ENCODE measurements at regions not wholly inside any gene's neighbourhood (a gene's known extent, or its start where the extent isn't known, plus 50 kb on each side); places are given as distances from the start of the nearest gene placed in this dataset.

GRCh38 chr10:130351466-130352290 lies 215.5 kb downstream of the GLRX3 start:
- ChIA-PET POLR2A (ENCODE audit: low non-redundant PET) (no interaction called here), CTCF (no interaction called here)
- intact Hi-C loops (cut with micrococcal nuclease; ENCODE audit: unreplicated experiment), result no loop called here
- Histone ChIP-seq H3K9me3 (ENCODE audit: low read depth, low read length, poor library complexity, severe bottlenecking) (no peaks in the 10 kb centered on the region), H3K27me3 (replicated peaks; ENCODE audit: insufficient read depth, low read depth, low read length, poor library complexity) (no peaks in the 10 kb centered on the region), H3K27ac (ENCODE audit: low read depth, low read length, poor library complexity, severe bottlenecking) (no peak overlapping the region), H3K4me1 (ENCODE audit: insufficient read depth, low read length, poor library complexity, severe bottlenecking) (no peaks in the 10 kb centered on the region), H3K36me3 (ENCODE audit: insufficient read depth, low read length, poor library complexity, severe bottlenecking) (no peaks in the 10 kb centered on the region), H3K4me3 (ENCODE audit: low read depth, low read length, poor library complexity, severe bottlenecking) (no peak overlapping the region)
- no TSS peak for BruUV-seq (replicated peaks)
- no peak for DNase-seq (ENCODE audit: low spot score)
- TF ChIP-seq EZH2 (IDR thresholded peaks at IDR 0.05; ENCODE audit: borderline replicate concordance, low read depth, low read length, poor library complexity, severe bottlenecking) (no peak), CTCF (conservative IDR thresholded peaks at IDR 0.05; ENCODE audit: low read depth, low read length) (no peak)

- Histone ChIP-seq H3K27ac (ENCODE audit: low read depth, low read length, poor library complexity, severe bottlenecking) (no peak overlapping the region), H3K27me3 (replicated peaks; ENCODE audit: insufficient read depth, low read depth, low read length, poor library complexity) (no peaks in the 10 kb centered on the region), H3K4me3 (ENCODE audit: low read depth, low read length, poor library complexity, severe bottlenecking) (no peak overlapping the region), H3K9me3 (ENCODE audit: low read depth, low read length, poor library complexity, severe bottlenecking) (no peaks in the 10 kb centered on the region), H3K36me3 (ENCODE audit: insufficient read depth, low read length, poor library complexity, severe bottlenecking) (no peaks in the 10 kb centered on the region), H3K4me1 (ENCODE audit: insufficient read depth, low read length, poor library complexity, severe bottlenecking) (no peaks in the 10 kb centered on the region)
- ChIA-PET POLR2A (ENCODE audit: low non-redundant PET) (no interaction called here), CTCF (no interaction called here)
- no peak for DNase-seq (ENCODE audit: low spot score)
- TF ChIP-seq EZH2 (IDR thresholded peaks at IDR 0.05; ENCODE audit: borderline replicate concordance, low read depth, low read length, poor library complexity, severe bottlenecking) (no peak), CTCF (conservative IDR thresholded peaks at IDR 0.05; ENCODE audit: low read depth, low read length) (no peak)
- intact Hi-C loops (cut with micrococcal nuclease; ENCODE audit: unreplicated experiment), result no loop called here
- BruUV-seq (replicated peaks), result no TSS peak
Measured at GRCh38 chr10:130352291-130352645, 216.1 kb downstream of the GLRX3 start.

- CTCF ChIA-PET, result no interaction called here
- Histone ChIP-seq H3K4me3 (ENCODE audit: low read depth, low read length, poor library complexity, severe bottlenecking) (no peak overlapping the region), H3K9me3 (ENCODE audit: low read depth, low read length, poor library complexity, severe bottlenecking) (no peaks in the 10 kb centered on the region), H3K36me3 (ENCODE audit: insufficient read depth, low read length, poor library complexity, severe bottlenecking) (no peaks in the 10 kb centered on the region), H3K27ac (ENCODE audit: low read depth, low read length, poor library complexity, severe bottlenecking) (no peak overlapping the region), H3K27me3 (replicated peaks; ENCODE audit: insufficient read depth, low read depth, low read length, poor library complexity) (no peaks in the 10 kb centered on the region), H3K4me1 (ENCODE audit: insufficient read depth, low read length, poor library complexity, severe bottlenecking) (no peaks in the 10 kb centered on the region)
- POLR2A ChIA-PET (ENCODE audit: low non-redundant PET), result no interaction called here
- no TSS peak for BruUV-seq (replicated peaks)
- intact Hi-C loops (cut with micrococcal nuclease; ENCODE audit: unreplicated experiment), result no loop called here
- TF ChIP-seq EZH2 (IDR thresholded peaks at IDR 0.05; ENCODE audit: borderline replicate concordance, low read depth, low read length, poor library complexity, severe bottlenecking) (no peak), CTCF (conservative IDR thresholded peaks at IDR 0.05; ENCODE audit: low read depth, low read length) (no peak)
- DNase-seq (ENCODE audit: low spot score), result no peak
Measured at GRCh38 chr10:130353928-130354572, 217.9 kb downstream of the GLRX3 start.

Measured in A673 (cell line).